Stimulated activated CD4-positive, alpha-beta T cell treated with anti-CD3 and anti-CD28 coated beads, Interleukin-12 subunit alpha, Interleukin-12 subunit beta, amount 100 ng/mL, for 4 hours (primary cell): ENCODE measurements at regions not wholly inside any gene's neighbourhood (a gene's known extent, or its start where the extent isn't known, plus 50 kb on each side); places are given as distances from the start of the nearest gene placed in this dataset.
"Not testable (repeated sequence)": the region's sequence is repeated elsewhere in the genome, so short reads cannot be mapped to it uniquely, and the experiment has no call there.

Experiments
- DNase-seq: peaks from one replicate; pipeline ENCODE4 v3.0.0-alpha.2; 2020

- no peak for DNase-seq
Observed at GRCh38 chr16:73140929-73141328, 93.0 kb upstream of the ZFHX3 start.

DNA sequence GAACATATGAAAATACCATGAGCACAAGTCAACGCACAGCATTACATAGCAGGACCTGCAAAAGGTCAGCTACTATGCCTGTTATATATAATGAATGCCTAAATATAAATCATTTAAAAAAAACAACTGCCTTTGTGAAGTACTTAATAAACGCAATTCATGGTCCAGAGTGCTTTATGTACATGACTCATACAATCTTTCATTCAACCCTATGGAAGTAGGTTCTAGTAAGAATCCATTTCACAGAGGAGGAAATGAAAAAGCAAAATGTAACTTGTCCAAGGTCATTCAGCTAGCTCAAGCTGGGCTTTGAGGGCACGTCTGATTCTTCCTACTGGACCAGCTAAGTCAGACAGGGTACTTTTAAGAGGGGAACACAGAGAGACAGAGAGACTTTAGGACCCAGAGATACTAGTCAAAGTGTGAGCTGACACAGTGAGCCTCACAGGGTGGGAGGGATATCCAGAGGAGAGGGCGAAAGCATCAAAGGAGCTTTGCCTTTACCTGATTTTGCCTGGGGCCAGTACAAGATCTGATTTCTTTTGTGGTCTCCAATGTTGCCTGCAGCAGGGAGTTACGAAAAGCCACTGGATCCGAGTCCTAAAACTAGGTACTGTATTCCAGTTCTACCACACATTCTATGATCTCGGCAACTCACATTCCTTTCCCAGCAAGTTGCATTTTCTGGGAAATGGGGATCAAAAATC, 83.4 kb upstream of the ZFHX3 start:
- DNase-seq, result no peak

- DNase-seq, result no peak
Observed at GRCh38 chr16:73129455-73129854, 81.5 kb upstream of the ZFHX3 start.

DNA sequence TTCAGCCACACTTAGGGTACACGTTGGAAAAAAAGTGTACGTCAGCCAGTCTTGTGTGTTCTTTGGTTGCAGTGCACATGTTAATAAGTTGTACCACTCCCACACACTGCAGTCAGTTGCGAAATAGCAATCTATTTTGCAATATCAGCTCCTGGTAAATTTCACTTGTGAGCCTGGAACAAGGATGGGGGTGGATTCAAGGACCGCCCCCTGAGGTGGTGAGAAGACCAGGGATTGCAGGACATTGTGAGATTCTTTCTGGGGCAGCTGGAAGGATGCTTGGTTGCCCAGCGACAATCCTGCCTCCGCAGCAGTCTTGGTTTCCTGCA, 78.6 kb upstream of the ZFHX3 start:
- DNase-seq, result no peak

- DNase-seq, result no peak
Observed at GRCh38 chr16:73125850-73126524, 78.1 kb upstream of the ZFHX3 start.

GRCh38 chr16:73124665-73125375, 76.9 kb upstream of the ZFHX3 start:
- DNase-seq, result no peak

DNA sequence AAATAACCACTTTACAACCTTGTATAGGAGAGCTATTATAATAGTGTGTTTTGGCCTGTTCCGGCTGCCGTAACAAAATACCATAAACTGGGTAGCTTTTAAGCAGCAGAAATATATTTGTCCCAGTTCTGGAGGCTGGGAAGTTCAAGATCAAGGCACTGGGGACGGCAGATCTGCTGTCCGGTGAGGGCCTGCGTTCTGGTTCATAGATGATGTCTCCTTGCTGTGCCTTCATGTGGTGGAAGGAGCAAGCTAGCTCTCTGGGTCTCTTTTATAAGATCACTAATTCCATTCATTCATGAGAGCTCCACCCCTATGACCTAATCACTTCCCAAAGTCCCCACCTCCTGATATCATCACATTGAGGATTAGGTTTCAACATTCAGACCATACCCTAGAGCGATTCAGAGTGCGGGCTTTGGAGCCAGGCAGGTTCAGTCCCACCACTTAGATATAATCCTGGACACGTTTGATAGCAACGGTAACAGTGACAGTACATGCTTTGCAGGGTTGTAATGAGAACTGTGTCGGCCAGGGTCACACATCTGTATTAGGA, 76.2 kb upstream of the ZFHX3 start:
- DNase-seq, result no peak

DNA sequence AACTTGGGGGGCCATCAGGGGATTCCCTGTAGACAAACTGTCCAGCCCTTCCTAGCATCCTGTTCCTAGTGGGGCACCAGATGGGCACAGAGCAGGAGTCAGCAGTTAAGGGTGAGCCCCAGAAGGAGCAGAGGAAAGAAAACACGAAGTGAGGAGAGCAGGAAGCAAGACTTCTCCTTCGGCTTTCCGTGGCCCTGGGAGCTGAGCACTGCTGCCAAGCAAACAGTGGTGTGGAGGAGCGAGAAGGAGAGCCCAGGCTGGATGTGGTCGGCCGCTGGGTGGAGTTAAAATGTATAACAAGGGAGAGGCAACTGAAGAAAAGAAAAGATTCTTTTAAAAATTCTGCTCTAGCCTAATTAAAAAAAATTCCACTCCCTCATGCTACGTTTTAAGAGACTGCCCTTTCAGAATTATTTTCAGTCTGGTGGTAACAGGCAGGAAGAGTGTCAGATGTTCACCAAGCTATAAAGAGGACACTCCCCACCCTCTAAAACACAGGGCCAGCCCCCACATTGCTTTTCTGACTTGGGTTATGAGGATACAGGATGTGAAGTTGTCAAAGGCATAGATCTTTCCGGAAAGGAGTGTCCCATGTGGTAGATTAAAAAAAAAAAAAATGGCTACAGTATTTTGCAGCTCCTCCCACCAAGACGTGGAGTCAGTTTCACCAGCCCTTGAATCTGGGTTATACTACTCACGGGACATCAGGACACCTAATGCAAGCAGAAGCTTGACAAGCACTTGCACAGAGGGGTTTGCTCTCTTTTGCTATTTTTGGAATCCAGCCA, 74.9 kb upstream of the ZFHX3 start:
- DNase-seq, result no peak

DNA sequence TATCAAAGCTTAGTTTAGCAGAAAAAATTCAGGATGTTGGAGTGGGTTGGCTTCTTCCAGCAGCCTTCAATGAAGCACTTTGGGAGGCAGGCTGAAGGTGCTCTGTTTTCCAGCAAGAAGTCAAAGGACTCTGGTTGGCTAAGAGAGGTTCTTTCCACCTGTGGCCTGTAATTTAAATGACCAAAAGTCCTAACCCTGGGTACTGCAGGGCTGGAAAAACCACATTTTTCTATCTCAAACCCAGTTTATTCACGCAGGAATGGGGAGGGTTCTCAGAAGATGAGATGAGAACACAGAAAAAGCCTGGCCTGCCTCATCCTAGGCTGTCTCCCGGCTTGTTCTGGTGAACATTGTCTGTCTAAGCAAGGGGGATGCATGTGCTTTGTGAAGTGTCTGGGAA, 68.6 kb upstream of the ZFHX3 start:
- DNase-seq, result no peak

DNA sequence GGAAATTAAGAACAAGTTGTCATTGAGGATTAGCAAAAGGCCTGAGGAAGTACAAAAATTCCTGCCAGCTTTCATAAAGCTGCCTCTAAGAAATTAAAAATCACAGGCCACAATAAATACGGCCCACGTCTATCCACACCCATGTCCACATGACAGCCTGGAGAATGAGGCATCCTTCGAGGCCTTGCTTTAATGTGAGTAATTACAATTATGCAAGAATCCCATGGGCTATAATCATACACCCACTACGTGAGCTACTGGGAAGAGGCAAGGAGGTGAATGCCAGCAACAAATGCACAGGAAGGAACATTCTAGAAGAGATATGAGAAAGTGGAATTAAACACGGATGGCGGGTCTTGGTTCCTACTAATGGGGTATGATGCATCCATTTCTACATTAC, 65.4 kb upstream of the ZFHX3 start:
- DNase-seq, result no peak

DNA sequence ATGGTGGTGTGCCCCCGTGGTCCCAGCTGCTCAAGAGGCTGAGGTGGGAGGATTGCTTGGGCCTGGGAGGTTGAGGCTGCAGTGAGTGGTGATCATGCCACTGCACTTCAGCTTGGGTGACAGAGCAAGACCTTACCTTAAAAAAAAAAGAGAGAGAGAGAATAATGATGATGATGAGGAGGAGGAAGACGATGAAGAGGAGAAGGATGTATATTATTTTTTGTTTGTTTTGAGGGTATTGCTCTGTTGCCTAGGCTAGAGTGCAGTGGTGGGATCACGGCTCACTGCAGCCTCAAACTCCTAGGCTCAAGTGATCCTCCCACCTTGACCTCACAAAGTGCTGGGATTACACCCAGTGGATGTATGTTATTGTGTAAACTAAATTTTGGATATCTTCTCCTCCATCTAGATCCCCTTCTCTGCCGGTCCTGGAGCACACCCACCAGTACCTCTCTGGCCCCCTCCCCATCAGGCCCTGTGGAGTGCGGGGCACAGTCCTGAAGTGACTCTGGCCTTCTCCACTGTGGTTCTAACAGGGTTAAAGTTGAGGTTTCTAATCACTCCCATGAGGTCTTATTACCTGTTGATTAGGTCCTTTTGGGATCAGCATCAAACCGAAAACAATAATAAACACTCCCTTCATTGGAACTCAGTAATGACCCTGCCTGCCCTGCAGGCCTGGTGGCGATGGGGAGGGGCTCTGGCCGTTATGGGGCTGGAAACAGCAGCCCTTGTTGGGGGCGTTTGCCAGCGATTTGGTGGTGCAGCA, 60.5 kb upstream of the ZFHX3 start:
- DNase-seq, result no peak

DNA sequence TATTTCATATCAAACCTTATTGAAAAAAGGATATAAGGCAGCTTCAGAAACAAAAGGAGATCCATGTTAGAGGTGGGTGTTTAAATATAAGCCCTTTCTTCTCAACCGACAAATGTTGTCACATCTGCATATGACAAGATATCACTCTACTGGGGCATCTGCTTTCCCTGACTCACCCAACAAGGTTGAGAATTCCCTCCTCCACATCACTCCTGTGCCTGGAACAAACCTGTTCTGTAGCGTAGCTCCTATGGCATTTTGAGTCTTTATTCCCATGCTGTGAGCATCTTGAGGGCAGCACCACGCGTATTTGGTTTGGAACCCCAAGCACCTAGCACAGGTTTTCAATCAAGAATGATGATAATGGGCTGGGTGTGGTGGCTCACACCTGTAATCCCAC, 59.4 kb upstream of the ZFHX3 start:
- no peak for DNase-seq

GRCh38 chr16:73106329-73107034, 58.6 kb upstream of the ZFHX3 start:
- DNase-seq, result no peak

GRCh38 chr16:73101568-73101967, 53.6 kb upstream of the ZFHX3 start:
- no peak for DNase-seq

GRCh38 chr16:73099601-73100000, 51.7 kb upstream of the ZFHX3 start:
- DNase-seq, result not testable (repeated sequence)
